ENCODE measurements at regions not wholly inside any gene's neighbourhood (a gene's known extent, or its start where the extent isn't known, plus 50 kb on each side); places are given as distances from the start of the nearest gene placed in this dataset.
A peak's percentile ranks its signal among the peaks of the same experiment; 100 is the strongest.

DNA sequence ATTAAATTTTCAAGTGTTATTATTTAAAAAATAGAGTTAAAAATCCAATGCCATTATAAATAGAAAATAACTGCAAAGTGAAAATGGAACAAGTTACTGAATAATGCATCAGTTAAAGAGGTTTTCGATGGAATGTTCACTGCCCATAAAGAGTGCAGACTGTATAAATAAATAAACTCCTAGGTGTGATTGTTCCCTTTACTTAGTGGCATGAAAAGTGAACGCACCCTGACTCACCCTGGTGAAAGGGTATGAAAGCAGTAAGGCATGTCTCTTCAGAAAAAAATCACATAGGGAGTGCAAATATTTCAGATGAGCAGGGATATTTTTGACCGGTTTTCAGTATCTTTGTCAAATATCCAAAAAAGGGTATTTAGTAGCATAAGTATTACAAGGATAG lies 387.8 kb downstream of the DCAF12L2 start:
- no peak for DNase-seq (ENCODE audit: low read depth in 4 of 4, low spot score in 2 of 4)

DNA sequence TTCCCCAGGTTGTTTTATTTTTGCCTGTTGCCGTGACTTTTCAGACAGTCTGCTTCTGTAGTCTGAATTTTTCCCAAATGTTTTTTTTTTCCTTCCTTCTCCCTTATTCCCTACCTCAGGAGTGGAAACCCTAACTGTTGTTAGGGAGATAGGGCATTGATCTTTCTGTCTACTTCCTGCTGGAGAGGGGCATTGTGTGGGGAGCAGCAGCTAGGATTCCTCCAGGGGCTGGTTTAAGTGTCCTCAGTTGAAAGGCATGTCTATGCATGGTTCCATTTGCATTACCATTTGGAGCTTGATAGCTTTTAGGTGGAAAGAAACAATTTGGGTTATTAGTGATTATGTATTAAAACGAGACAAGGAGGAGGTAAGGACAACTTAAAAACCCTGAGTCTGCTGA lies 383.9 kb downstream of the DCAF12L2 start:
- DNase-seq (ENCODE audit: low read depth in 4 of 4, low spot score in 2 of 4) = no peak

DNA sequence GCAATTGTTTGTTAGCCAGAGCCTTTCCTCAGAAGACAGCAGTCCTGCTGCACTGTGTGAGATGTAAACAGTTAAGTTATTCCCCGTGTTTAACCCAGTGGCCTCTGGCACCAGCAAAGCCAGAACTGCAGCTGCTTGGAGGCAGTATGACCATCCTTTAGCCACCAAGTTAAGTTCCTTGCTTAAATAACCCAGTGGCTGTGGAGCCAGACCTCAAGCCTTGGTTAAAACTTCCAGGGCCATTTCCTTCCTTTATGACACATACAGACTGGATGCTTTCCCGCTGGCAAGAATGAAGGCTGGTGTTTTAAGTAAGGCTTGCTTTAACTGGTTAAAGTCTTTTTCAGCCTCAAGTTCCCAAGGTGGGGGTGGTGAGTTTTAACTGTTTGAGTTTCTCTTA lies 379.8 kb downstream of the DCAF12L2 start:
- DNase-seq (ENCODE audit: low read depth in 4 of 4, low spot score in 2 of 4) = no peak

DNA sequence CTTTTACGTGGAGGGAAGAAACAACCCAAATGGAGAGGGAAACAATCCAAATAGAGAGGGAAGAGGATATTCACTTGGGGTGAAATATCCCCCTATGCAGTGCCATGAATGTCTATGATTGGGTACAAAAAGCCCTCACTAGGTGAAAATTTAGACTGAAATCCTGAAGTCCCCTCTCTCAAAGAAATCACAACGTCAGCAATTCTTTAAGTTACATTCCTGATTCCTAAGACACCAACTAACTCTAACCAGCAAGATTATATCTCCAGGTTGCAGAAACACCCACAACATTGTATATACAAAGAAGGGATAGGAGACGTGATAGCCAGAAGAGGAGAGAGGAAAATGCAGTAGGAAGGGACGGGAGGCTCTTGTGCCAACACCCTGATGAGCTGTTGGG lies 374.3 kb downstream of the DCAF12L2 start:
- no peak for DNase-seq (ENCODE audit: low read depth in 4 of 4, low spot score in 2 of 4)

DNA sequence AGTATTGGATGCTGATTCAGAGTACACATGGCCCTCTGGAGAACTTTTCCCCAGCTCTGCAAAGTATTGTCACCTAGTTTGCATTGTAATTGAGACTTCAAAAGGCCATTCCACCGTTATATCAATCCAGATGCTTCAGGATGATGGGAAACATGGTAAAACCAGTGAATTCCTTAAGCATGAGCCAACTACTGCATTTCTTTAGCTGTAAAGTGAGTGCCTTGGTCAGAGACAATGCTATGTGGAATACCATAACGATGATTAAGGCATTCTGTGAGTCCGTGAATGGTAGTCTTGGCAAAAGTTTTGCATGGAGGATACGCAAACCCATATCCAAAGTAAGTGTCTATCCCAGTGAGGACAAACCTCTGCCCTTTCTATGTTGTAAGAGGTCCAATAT lies 355.2 kb downstream of the DCAF12L2 start:
- no peak for DNase-seq (ENCODE audit: low read depth in 4 of 4, low spot score in 2 of 4)

DNA sequence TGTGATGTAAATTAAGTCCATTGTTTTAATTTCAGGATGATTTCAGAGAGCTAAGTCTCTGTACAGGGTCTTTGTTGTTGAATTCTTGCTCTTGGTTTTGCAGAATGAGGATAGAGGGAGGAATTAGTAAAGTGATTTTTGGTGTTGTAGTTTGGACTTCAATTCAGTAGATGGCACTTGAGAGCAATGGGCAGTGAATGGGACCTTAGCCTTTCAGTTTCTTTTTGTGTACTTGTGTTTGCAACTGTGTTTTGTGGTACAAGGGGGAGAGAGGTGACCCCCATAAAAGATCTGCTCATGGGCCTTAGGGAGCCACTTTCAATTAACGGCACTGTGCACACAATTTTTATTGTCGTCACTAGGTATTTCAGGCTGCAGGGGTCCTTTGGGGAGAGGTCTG lies 340.0 kb downstream of the DCAF12L2 start:
- DNase-seq (ENCODE audit: low read depth in 4 of 4, low spot score in 2 of 4) = no peak

DNA sequence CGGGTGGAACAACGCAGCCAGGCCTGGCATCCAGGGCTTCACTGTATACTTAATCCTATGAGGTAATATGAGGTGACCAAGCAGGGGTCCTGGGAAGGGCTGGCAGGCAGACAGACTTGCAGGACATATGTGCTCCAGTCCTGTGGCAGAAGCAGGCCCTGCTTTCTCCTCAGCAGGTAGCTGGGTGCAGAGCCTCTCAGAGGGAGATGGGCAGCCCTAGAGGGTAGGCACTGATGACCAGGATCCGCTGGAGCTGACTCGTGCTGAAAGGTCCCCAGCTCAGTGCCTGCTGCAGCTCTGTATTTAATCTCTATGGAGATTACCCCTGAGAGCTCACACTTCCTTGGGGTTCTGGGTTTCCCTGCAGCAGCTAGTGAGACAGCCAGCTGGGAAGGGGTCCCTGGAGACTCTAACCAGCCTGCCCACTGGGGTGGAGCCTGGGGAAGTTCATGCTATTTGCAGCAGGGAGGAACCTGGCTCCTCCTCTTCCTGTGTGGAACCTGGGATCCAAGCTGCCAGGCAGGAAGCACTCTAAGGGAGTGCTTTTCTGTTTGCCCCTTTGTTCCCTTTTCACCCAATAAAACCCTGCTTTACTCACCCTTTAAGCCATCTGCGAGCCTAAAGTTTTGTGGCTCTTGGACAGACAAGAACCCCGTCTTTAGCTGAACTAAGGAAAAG lies 339.2 kb downstream of the DCAF12L2 start:
- no peak for DNase-seq (ENCODE audit: low read depth in 4 of 4, low spot score in 2 of 4)

DNA sequence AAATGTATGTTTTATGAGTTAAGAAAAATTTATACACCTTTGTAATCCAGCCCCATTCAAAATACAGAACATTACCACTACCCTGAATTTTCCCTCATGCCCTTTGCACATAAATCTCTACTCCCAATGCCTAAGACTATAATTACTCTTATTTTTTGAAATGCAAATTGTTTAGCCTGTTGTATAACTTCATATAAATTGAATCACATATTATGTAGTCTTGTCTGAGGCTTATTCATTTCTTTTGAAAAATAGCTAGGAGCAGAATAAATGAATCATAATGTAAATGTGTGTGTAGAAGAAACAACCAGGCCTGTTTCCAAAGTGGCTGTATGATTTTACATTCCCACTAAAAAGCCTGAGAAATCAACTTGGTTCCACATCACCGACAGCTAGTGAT lies 319.8 kb downstream of the DCAF12L2 start:
- DNase-seq (ENCODE audit: low read depth in 4 of 4, low spot score in 2 of 4) = no peak

DNA sequence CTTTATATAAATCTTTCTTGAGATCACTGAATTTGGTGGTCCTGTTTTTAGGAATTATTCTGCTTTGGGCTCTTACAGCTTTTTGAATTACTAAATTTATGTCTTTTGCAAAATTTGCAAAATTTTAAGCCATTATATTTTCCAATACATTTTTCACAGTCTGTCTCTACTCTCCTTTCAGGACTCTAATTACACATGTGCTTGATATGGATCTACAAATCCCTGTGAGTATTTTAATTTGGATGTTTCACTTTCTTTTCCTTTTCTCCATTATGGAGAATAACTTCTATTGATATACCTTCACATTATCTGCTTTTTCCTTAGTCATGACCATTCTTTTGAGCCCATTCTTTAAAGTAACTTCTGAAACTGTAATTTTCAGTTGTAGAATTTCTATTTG lies 315.4 kb downstream of the DCAF12L2 start:
- DNase-seq (ENCODE audit: low read depth in 4 of 4, low spot score in 2 of 4) = no peak

DNA sequence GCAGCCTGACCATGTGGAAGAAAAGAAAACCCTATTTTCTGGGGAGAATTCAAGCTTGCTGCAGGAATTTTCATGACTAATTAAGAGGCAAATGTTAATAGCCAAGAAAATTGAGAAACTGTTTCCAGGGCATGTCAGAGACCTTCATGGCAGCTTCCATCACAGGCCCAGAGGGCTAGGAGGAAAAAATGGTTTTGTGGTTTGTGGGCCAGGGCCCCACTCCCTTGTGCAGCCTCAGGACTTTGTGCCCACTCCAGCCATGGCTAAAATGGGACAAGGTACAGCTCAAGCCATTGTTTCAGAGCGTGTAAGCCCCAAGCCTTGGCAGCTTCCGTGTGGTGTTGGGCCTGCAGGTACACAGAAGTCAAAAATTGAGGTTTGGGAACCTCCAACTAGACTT lies 282.9 kb downstream of the DCAF12L2 start:
- no peak for DNase-seq (ENCODE audit: low read depth in 4 of 4, low spot score in 2 of 4)

DNA sequence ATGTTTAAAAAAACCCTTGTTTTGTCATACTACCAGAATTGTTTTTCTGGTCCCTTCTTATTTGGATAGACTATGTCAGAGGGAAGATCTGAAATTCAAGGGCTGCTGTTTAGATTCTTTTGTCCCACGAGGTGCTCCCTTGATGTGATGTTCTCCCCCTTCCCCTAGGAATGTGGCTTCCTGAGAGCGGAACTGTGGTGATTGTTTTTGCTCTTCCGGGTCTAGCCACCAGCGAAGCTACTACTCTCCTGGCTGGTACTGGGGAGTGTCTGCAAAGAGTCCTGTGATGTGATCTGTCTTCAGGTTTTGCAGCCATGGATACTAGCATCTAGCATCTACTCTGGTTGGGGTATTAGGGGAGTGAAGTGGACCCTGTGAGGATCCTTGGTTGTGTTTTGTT lies 271.1 kb downstream of the DCAF12L2 start:
- no peak for DNase-seq (ENCODE audit: low read depth in 4 of 4, low spot score in 2 of 4)

DNA sequence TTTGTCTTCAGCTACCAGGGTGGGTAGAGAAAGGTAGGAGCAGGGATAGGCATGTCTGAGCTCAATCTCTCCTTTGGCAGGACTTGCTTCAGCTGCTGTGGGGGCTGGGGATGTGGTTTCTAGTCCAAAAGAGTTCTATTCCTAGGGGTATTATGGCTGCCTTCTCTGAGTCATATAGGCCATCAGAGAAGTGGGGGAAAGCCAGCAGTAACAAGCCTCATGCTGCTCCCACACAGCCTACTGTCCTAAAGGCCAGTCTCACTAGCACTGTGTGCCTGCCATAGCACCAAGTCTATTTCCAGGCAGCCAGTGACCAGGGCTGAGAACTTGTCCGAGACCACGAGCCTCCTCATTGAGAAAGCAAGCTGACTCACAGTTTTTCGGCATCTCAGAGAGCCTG lies 270.6 kb downstream of the DCAF12L2 start:
- DNase-seq (ENCODE audit: low read depth in 4 of 4, low spot score in 2 of 4) = no peak

DNA sequence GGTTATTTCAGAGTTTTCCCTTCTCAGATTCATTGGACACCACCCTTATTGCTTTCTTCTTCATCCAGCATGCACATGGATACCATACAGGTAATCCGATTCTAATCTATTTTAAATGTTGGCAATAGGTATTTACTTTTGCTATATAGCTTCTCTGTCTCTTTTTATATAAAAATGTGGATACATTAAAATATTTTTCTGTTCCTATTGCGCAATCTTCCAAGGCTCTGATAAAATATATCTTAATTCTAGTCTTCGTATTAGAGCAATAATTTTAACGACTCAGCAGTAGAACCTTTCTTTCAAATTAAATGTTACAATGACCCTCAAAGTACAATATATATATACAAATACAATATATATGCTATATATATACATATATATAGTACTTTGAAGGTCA lies 239.8 kb downstream of the DCAF12L2 start:
- no peak for DNase-seq (ENCODE audit: low read depth in 4 of 4, low spot score in 2 of 4)

DNA sequence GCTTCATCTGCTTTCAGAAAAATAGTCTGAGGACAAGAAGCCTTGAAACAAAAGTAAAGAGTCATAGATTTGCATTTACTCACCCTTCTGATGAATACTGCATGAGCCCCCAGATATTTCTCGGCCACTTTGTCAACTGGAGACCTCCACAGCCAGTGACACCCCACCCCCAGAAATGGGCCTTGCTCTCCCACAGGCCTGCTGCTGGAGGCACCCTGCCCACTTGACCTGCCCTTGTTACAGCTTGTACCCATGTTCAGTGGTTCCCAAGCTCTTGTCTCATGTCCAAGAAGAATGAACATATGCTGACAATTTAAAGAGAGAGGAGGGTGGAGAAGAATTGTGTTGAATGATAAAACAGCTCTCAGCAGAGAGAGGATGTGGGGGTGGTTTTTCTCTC lies 225.1 kb downstream of the DCAF12L2 start:
- no peak for DNase-seq (ENCODE audit: low read depth in 4 of 4, low spot score in 2 of 4)

DNA sequence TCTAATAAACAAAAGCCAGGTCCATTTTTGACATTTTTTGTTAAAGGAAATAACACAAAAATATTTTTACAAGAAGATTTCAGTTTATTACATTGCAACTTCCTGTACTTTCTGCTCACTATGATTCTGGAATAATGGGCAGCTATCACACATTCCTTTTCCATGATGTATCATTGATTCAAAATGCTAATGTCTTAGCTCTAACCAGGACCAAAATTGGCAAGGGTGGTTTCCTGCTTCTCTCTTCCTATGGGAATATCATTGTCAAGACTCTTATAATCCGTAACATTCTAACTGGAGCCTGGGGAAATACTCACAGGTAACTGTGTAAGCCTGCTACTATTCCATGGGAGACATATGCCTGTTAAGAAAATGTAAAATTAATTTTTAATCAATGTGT lies 218.6 kb downstream of the DCAF12L2 start:
- no peak for DNase-seq (ENCODE audit: low read depth in 4 of 4, low spot score in 2 of 4)

DNA sequence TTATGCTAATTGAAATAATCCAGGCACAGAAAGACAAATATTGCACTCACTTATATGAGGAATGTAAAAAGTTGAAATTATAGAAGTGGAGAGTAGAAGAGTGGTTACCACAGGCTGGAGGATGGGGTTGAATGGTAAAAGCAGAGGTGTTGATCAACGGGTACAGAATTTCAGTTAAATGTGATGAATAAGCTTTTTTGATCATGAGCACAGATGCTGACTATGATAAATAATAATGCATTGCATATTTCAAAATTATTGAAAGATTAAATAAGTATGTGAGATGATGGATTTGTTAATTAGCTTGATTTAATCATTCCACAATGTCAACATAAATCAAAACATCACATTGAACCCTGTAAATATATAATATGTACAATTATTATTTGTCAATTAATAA lies 213.1 kb downstream of the DCAF12L2 start:
- DNase-seq (ENCODE audit: low read depth in 4 of 4, low spot score in 2 of 4) = no peak

DNA sequence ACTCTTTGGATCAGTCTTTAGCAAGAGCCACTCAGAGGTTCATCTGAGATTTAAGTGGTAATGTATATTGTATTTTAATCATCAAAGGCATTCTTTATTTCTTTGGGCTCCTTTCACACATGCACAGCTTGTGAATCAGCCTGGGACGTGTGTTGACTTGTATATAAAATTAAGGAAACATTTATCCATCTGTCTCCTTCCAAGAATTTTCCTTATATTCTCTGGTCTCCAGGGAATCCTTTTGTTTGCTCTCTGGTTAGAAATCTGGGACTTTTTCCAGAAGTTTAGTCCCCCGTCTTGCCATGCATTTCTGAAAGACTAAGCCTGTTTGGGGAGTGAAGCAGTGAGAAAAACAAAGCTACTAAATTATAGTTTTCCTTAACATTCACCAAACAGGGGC lies 212.3 kb downstream of the DCAF12L2 start:
- peak in 2 of 4 donors; percentile 2 to 13 for DNase-seq (ENCODE audit: low read depth in 4 of 4, low spot score in 2 of 4)

DNA sequence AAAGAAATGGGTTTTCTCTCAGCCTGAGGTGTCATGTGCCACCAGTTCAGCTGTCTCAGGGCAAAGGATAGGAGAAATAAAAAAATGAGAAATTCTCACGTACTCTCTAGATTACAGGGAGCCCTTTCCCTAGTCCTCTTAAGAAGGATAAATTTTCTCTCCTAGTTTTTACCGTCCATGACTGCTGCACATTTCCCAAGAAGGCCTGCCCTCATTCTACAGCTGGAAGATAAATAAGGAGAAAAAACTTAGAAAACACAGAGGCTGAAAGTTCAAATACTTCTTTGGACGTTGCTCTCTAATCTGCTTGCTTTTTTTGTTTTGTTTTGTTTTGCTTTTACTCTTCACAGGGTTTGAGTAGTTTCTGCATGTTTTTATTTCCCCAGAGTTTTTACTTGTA lies 211.9 kb downstream of the DCAF12L2 start:
- peak in 1 of 4 donors; percentile 4 for DNase-seq (ENCODE audit: low read depth in 4 of 4, low spot score in 2 of 4)

DNA sequence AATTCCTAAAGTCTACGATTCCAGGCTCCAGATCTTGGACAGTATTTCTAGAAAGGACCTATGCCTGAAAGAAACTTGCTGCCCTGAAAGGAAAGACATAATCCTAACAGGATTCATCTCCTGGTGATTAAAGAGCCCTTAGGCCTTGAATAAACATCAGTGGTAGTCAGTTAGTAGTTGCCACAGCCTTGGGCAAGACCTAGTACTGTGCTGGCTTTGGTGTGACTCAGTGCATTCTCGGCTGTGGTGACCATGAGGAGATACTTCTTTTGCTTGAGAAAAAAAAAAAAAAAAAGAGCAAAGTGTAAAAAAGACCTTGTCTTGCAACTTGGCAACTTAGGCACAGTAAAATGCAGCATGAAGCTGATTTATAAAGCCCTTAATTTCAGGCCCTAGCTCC lies 188.2 kb downstream of the DCAF12L2 start:
- no peak for DNase-seq (ENCODE audit: low read depth in 4 of 4, low spot score in 2 of 4)

DNA sequence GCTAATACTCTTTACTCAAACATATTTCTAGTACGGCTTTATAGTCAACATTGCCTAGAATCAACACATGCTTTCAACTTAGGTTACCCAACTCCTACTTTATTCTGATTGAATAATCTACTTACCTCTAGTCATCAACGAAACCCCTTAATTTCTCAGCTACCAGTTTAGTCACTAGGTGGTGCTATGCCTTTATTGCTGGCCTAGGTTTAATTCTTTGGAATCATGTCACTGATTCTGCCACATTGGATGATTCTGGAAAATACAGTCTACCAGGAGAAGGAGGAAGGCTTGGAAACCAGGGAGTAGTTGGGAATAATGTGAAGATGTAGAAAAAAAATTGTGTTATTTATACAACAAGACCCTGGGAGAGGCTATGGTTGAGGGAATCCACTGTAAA lies 167.7 kb downstream of the DCAF12L2 start:
- peak in 1 of 4 donors; percentile 7 for DNase-seq (ENCODE audit: low read depth in 4 of 4, low spot score in 2 of 4)

DNA sequence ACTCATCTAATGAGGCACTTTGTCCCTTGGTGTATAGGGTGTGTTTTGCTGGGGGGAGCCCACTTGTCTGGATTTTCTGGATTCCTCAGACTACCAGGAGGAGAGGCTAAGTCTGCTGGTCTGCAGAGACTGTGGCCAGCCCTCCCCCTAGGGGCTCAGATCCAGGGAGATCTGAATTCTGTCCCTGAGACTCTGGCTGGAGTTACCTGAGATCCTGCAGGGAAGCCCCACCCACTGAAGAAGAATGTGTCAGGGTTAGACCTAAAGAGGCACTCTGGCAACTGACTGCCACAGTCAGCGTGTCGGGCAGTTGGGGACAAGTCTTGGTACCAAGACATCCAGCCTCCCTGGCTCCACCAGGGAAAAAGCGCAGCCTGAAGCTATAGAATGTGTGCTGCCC lies 138.9 kb downstream of the DCAF12L2 start:
- no peak for DNase-seq (ENCODE audit: low read depth in 4 of 4, low spot score in 2 of 4)

DNA sequence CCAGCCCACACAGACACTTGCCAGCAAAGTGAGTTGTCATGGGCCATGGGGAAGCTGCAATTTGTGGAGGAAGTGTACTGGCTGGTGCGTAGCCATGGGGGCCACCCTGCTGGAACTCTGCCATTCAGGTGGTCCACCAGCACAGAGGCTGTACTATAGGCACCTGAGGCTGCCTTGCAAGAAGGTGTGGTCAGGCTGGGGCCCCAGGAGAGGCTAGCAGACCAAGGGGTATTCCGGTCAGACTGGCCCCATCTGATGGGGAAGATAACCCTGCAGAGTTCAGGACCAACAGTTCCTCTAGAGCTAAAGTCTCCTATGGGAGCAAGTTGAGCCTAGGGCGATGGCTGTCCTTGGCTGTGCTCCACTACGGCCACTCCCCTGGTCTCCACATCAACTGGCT lies 136.1 kb downstream of the DCAF12L2 start:
- no peak for DNase-seq (ENCODE audit: low read depth in 4 of 4, low spot score in 2 of 4)

DNA sequence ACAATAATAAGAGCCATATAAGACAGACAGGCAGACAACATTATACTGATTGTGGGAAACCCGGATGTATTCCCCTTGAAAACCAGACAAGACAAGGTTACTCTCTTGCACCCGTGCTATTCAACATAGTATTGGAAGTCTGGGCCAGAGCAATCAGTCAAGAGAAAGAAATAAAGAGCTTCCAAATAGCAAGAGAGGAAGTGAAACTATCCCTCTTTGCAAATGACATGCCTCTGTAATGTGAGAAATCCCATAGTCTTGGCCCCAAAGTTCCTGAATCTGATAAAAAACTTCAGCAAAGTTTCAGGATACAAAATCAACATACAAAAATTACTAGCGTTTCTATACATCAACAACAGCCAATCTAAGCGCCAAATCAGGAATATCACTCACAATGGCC lies 102.1 kb downstream of the DCAF12L2 start:
- no peak for DNase-seq (ENCODE audit: low read depth in 4 of 4, low spot score in 2 of 4)

Data from left renal cortex interstitium (tissue), 4 donors.